GM06990 (cell line): ENCODE measurements at regions not wholly inside any gene's neighbourhood (a gene's known extent, or its start where the extent isn't known, plus 50 kb on each side); places are given as distances from the start of the nearest gene placed in this dataset.

Experiments used
- DNase-seq: peaks from one replicate; pipeline ENCODE4 v3.0.0-alpha.2; 2011; ENCODE audit not compliant: insufficient read length; ENCODE audit errors: extremely low read depth
- H3K27me3 ChIP-seq: replicated peaks from 2 replicates; pipeline ENCODE4 v1.6.0; 2011; ENCODE audit warnings: low read length; ENCODE audit not compliant: control insufficient read depth, insufficient read depth
- H3K36me3 ChIP-seq: 2 replicates; pipeline ENCODE4 v1.5.1; 2011; ENCODE audit warnings: low read length; ENCODE audit not compliant: control insufficient read depth, insufficient read depth
- H3K4me3 ChIP-seq: replicated peaks from 2 replicates; pipeline ENCODE4 v1.5.1; 2011; ENCODE audit warnings: low read depth, mild to moderate bottlenecking, control low read depth, low read length
- TF ChIP-seq, protein P1 (sequence below): IDR thresholded peaks from 2 replicates; pipeline ENCODE4 v1.5.1; 2011; ENCODE audit warnings: low read length, control low read depth, mild to moderate bottlenecking, inconsistent platforms; ENCODE audit not compliant: insufficient read depth, poor library complexity, severe bottlenecking

DNA sequence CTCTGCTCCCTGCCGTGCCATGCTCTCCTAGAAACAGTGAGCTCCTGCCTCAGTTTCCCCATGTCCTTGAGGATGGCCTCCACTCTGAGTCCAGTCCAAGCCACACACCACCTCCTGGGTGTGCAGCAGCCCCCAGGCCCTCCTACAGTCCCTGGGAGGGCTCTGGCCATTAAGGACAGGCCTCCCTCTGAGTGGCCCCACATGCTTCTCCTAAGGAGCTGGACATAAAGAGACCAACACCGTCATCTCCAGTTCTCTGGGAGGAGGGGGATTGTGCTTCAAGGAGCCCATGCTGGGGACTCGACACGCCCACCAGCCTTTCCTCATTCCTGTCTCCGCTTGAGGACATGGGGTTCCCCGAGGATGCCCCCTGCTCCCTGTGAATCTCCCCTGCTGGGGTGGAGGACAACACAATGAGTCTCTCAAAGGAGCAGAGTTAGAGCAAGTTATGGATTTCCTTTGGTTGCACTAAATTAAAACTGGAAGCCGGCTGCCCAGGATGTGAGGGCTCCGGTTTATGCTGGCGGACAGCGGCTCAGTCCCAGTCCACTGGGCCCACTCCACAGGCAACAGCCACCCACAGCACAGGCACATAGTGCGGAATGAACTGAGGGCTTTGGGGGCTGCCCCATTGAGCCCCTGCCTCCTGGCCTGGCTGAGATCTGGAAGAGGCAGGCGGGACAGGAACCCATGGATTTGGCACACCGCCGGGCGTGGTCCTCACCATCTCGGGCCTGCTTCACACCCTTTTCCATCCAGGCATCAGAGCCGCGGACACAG is 165.6 kb upstream of the IQSEC1 start:
- H3K36me3 ChIP-seq: no peaks in the 10 kb centered on the region
- no peak overlapping the region for H3K4me3 ChIP-seq
- no peaks in the 10 kb centered on the region; the same call in 1 of the 2 replicates for H3K27me3 ChIP-seq
- DNase-seq: no peak
- TF ChIP-seq, protein P1, sequence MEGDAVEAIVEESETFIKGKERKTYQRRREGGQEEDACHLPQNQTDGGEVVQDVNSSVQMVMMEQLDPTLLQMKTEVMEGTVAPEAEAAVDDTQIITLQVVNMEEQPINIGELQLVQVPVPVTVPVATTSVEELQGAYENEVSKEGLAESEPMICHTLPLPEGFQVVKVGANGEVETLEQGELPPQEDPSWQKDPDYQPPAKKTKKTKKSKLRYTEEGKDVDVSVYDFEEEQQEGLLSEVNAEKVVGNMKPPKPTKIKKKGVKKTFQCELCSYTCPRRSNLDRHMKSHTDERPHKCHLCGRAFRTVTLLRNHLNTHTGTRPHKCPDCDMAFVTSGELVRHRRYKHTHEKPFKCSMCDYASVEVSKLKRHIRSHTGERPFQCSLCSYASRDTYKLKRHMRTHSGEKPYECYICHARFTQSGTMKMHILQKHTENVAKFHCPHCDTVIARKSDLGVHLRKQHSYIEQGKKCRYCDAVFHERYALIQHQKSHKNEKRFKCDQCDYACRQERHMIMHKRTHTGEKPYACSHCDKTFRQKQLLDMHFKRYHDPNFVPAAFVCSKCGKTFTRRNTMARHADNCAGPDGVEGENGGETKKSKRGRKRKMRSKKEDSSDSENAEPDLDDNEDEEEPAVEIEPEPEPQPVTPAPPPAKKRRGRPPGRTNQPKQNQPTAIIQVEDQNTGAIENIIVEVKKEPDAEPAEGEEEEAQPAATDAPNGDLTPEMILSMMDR: no peak

DNA sequence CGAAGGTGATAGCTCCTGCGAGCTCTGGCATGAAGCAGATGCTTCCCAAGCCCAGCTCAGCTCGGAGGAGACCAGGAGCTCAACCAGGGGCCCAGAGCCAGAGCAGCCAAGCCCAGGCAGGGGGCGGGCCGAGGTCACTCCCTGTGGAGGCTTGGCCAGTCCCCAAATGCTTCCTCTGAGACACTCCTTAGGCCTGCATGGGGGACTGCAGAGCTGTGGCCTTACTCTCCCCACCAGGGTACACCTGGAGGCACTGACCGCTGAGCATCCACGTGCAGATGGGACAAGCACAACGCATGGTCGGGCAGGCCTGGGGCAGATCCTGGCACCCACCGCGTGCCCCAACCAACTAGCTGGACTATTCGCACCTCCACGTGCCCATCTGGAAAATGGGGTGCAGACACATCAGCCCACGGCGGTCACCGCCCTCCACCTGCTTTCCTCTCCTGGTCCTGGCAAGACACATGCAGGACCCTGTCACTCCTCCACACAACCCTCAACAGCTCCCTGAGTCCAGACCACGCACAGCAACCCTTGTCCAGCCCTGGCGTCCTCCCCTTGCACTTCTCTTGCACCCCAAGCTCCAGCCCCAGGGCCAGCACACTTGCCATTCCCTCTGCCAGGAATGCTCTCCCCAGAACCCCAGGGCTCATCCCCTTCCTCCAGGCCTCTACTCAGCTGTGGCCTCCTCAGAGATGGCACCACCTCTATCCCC is 164.7 kb upstream of the IQSEC1 start:
- no peaks in the 10 kb centered on the region for H3K36me3 ChIP-seq
- TF ChIP-seq, protein P1: no peak
- no peaks in the 10 kb centered on the region; the same call in none of the 2 replicates for H3K27me3 ChIP-seq
- DNase-seq: no peak
- H3K4me3 ChIP-seq: no peak overlapping the region

DNA sequence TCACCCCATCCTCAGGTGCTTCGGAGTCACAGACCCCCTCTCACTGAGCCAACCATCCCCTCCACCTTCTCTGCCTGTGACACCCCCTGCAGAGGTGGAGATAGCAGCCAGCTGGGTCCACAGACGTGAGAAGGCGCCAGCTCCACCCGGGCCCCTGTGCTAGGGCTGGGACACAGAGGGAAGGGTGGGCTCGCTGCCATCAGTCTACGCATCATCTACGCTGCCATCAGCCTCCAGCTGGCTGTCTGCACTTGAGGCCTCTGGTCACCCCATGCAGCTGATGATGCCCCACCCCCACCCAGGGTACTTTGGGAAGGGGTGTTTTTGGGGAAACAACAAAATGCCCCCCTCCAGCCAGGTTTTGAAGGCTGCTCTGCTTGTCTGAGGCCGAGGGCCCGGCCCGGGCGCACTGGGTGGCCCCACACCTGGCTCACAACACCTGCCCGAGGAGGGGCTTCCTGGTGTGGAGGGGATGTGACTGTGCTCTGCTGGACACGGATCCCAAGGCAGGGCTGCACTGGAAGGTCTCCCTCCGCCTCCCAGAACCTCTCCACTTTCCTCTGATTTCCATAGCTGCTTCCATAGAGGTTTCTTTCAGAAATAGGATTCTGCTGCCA is 163.4 kb upstream of the IQSEC1 start:
- H3K27me3 ChIP-seq: no peaks in the 10 kb centered on the region; the same call in none of the 2 replicates
- DNase-seq: no peak
- H3K36me3 ChIP-seq: no peaks in the 10 kb centered on the region
- TF ChIP-seq, protein P1: no peak
- no peak overlapping the region for H3K4me3 ChIP-seq

DNA sequence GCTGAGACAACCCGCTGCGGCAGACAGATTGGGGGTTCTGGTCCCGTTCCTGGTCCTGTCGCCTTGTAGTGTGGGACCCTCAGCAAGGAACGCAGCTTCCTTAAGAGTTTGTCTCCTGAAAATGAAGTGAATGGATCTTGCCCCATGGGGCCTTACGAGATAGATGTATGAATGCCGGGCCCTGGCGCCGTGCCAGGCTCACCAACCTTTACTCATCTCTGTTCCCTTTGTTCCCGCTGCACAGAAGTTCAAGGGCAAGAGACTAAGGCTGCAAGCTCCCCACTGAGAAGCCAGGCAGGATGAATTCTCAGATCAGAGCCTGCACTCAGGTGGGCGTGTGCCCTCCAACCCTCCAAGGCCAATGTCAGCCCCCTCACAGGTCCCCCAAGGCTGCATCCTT is 162.7 kb upstream of the IQSEC1 start:
- no peak for DNase-seq
- H3K27me3 ChIP-seq: no peaks in the 10 kb centered on the region; the same call in none of the 2 replicates
- TF ChIP-seq, protein P1: no peak
- H3K36me3 ChIP-seq: no peaks in the 10 kb centered on the region
- H3K4me3 ChIP-seq: no peak overlapping the region

DNA sequence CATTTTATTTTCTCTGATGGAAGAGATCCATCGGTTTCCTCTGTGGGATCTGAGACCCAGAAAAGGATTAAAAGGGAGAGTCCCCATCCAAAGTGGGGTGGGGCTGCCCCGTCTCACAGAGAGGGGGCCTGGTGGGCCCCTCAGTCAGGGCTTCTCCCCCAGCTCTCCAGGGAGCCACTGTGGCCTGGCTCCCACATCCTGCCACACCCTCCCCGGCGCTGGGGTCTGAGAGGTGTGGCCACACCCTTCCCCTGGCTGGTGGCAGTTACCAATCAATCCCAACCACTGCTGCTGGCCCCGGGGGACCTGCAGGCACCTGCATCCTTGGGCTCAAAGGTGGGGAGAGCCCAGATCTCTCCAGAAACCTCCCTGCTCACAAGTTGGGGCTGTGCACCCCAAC is 161.8 kb upstream of the IQSEC1 start:
- no peaks in the 10 kb centered on the region for H3K36me3 ChIP-seq
- peak; percentile 51 for DNase-seq
- no peaks in the 10 kb centered on the region; the same call in none of the 2 replicates for H3K27me3 ChIP-seq
- H3K4me3 ChIP-seq: no peak overlapping the region
- TF ChIP-seq, protein P1: no peak
